Smooth muscle cell (in vitro differentiated cells): ENCODE measurements at regions not wholly inside any gene's neighbourhood (a gene's known extent, or its start where the extent isn't known, plus 50 kb on each side); places are given as distances from the start of the nearest gene placed in this dataset.
"Not testable (repeated sequence)": the region's sequence is repeated elsewhere in the genome, so short reads cannot be mapped to it uniquely, and the experiment has no call there.

Source experiments
- DNase-seq: peaks from one replicate; lab custom pipeline; 2025; ENCODE audit not compliant: unreplicated experiment; lab: John Stamatoyannopoulos, UW
- H2AFZ ChIP-seq: fragments of 200-600 bp; sonication (generic); 2 replicates; pipeline ENCODE4 v1.6.0; 2016; ENCODE audit warnings: antibody characterized with exemption, low read depth, mild to moderate bottlenecking
- H3F3A ChIP-seq: fragments of 200-600 bp; sonication (generic); 2 replicates; pipeline ENCODE4 v1.6.0; 2017; ENCODE audit warnings: antibody characterized with exemption, low read depth
- H3K27ac ChIP-seq: fragments of 200-600 bp; sonication (generic); 2 replicates; pipeline ENCODE4 v1.5.1; 2016; ENCODE audit warnings: low read depth, mild to moderate bottlenecking
- H3K27me3 ChIP-seq: fragments of 200-600 bp; sonication (generic); 2 replicates; pipeline ENCODE4 v1.6.1; 2016; ENCODE audit warnings: low read depth, mild to moderate bottlenecking
- H3K36me3 ChIP-seq: fragments of 200-600 bp; sonication (generic); 2 replicates; pipeline ENCODE4 v1.5.1; 2016; ENCODE audit warnings: low read depth
- H3K4me1 ChIP-seq: fragments of 200-600 bp; sonication (generic); 2 replicates; pipeline ENCODE4 v1.5.1; 2016; ENCODE audit warnings: low read depth
- H3K4me2 ChIP-seq: fragments of 200-600 bp; sonication (generic); 2 replicates; pipeline ENCODE4 v1.6.0; 2016; ENCODE audit warnings: mild to moderate bottlenecking
- H3K4me3 ChIP-seq: fragments of 200-600 bp; sonication (generic); 2 replicates; pipeline ENCODE4 v1.5.1; 2016; ENCODE audit warnings: mild to moderate bottlenecking
- H3K79me2 ChIP-seq: fragments of 200-600 bp; sonication (generic); 2 replicates; pipeline ENCODE4 v1.6.0; 2016; ENCODE audit warnings: low read depth, mild to moderate bottlenecking
- H3K9ac ChIP-seq: fragments of 200-600 bp; sonication (generic); 2 replicates; pipeline ENCODE4 v1.6.0; 2016; ENCODE audit warnings: low read depth
- H3K9me3 ChIP-seq: fragments of 200-600 bp; sonication (generic); replicated peaks from 2 replicates; pipeline ENCODE4 v1.5.1; 2016; ENCODE audit warnings: low read depth
- H4K20me1 ChIP-seq: fragments of 200-600 bp; sonication (generic); 2 replicates; pipeline ENCODE4 v1.6.0; 2016; ENCODE audit warnings: low read depth
- WGBS: methylation state at CpG from one replicate; pipeline ENCODE4 v1.1.7; 2016; ENCODE audit warnings: low lambda C conversion rate; 5-methylcytosine and 5-hydroxymethylcytosine counted together

DNA sequence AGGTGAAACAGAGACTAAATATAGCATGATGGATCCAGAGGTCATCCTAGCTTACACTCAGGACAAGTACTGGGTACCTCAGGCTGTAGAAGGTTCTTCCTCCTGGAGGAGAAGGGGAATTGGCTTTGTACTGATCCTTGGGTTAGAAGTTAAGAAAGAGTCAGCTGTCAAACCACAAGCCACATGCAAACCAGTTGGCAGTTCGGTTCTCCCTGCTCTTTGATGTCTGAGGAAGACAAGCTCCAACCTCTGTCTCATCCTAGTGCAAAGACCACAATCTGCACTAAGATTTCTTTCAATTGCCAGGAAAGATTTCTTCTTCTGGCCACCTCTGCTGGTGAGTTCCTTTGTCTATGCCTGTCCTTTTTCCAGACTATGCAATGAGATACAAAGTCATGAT is 203.8 kb downstream of the ATP6V0E2 start:
- not testable (repeated sequence) for H3K4me2 ChIP-seq

DNA sequence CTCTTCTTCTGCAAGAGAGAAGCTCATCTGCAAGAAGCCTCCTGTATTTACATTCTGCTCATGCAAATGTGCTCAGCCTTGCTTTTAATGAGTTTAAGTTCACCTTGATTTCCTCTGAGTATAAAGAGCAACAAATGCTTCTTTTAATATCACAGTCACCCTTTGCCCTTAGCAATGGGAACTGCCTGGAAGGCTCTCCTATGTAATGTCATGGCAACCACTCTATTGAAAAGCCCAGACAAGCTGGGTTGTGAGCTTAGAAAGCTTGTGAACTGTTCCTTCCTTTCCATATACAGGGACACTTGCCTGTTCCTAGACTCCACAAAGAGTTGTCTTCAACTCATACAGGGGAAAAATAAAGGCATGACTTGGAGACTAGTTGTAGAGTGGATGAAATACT is 208.1 kb downstream of the ATP6V0E2 start:
- H3K4me3 ChIP-seq, H3K4me2 ChIP-seq, H2AFZ ChIP-seq, H3F3A ChIP-seq, H3K4me1 ChIP-seq, H3K27ac ChIP-seq, H3K9me3 ChIP-seq, H3K79me2 ChIP-seq, H4K20me1 ChIP-seq, H3K9ac ChIP-seq, H3K36me3 ChIP-seq, DNase-seq, H3K27me3 ChIP-seq: not testable (repeated sequence)

More for the DNA sequence above, 203.8 kb downstream of the ATP6V0E2 start:
- 83% methylated on average over 1 of the region's 1 CpG for WGBS
- not testable (repeated sequence) for H3K9ac ChIP-seq, H2AFZ ChIP-seq, H3K4me1 ChIP-seq, H3K9me3 ChIP-seq, H3F3A ChIP-seq, H3K4me3 ChIP-seq, DNase-seq, H3K27ac ChIP-seq, H3K36me3 ChIP-seq, H3K79me2 ChIP-seq, H4K20me1 ChIP-seq, H3K27me3 ChIP-seq

DNA sequence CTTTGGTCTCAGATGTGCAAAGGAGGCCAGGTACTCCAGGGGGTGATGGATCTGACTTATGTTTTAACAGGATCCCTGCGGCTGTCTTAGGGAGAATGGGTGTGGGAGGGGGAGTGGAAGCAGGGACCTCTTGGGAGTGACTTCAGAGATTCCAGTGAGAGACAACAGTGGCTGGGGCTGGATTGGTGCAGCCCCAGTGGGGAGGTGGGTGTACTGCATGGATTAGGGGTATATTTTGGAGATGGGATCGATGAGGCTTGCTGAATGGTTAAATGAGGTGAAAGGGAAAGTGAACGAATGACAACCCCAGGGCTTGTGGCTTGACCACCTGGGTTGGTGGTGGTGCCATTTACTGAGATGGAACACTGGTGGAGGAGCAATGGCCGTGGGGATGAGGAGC is 211.0 kb downstream of the ATP6V0E2 start:
- H4K20me1 ChIP-seq, H3K27ac ChIP-seq, H3K36me3 ChIP-seq, H3K27me3 ChIP-seq, H3F3A ChIP-seq, H3K9ac ChIP-seq, H3K4me1 ChIP-seq, H3K4me3 ChIP-seq, DNase-seq, H3K79me2 ChIP-seq, H2AFZ ChIP-seq, H3K9me3 ChIP-seq, H3K4me2 ChIP-seq: not testable (repeated sequence)
- WGBS = 80% methylated on average over 4 of the region's 4 CpGs

DNA sequence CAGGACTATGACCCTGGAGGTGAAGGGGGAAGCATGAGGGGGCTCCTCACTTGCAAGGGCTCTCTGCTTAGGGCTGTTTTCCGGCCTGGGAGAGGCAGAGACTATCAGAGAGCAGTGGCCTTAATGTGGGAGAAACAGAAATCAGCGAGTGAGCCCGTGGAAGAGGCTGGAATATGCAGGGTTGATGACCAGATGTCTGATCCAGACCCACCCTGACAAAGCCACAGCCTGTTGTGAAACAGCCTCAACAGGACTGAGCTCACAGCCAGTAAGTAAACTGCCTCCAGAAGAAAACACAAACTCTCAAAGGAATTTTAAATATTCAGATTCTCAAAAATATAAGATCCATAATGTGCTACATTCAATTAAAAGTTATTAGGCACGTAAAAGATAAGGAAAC is 213.7 kb downstream of the ATP6V0E2 start:
- H3F3A ChIP-seq, H4K20me1 ChIP-seq, DNase-seq, H3K9ac ChIP-seq, H3K9me3 ChIP-seq, H3K79me2 ChIP-seq, H3K27me3 ChIP-seq, H3K27ac ChIP-seq, H3K36me3 ChIP-seq, H3K4me1 ChIP-seq, H2AFZ ChIP-seq: not testable (repeated sequence)
- Histone ChIP-seq H3K4me3 (peak overlapping the region; percentile 12), H3K4me2 (peak overlapping the region; percentile 73)
- WGBS = 45% methylated on average over 4 of the region's 4 CpGs

DNA sequence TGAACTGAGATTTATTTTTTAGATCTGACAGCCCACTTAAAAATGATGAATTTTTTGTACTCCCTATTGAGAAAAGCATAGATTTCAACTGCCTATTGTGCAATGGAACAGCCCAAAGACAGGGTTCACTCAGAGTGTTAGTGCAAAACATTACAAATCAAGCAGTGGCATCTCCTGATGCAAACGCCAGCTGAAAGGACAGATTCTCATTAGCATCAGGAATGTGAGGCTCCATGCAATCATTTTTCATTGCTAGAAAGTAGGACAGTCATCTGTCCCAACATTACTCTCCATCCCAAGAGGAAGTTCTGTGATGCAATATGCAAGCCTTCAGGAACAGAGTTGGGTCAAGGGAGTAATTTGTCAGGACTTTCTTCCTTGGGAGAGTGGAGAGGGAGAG is 215.4 kb downstream of the ATP6V0E2 start:
- H3K27ac ChIP-seq, H3K9ac ChIP-seq, H3K4me1 ChIP-seq, H4K20me1 ChIP-seq, H3K4me3 ChIP-seq, H3K27me3 ChIP-seq, H3F3A ChIP-seq, H3K36me3 ChIP-seq, DNase-seq, H3K4me2 ChIP-seq, H3K79me2 ChIP-seq, H2AFZ ChIP-seq, H3K9me3 ChIP-seq: not testable (repeated sequence)
- WGBS = 79% methylated on average over 1 of the region's 1 CpG

DNA sequence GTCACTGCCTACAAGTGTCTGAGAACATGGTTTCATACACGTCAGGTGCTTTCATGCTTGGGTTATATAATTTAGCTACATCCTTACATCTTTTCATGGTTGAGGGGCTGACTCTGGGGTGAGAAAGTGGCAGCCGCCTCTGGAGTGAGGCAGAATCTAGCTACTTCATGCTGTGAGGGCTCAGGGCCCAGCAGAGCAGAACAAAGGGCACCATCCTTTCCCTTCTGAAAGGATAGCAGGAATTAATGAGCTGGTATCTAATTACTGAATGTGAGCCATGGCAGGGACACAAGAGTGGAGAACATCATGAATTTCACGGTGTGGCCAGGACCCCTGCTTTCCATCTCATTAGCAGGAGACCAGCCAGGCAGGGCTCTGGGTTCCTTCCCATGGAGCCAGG is 217.0 kb downstream of the ATP6V0E2 start:
- not testable (repeated sequence) for H3K36me3 ChIP-seq, H3K4me1 ChIP-seq, H3K9ac ChIP-seq, H3K9me3 ChIP-seq, H3K4me3 ChIP-seq, H3K27me3 ChIP-seq, H3K79me2 ChIP-seq, DNase-seq, H3K4me2 ChIP-seq, H3K27ac ChIP-seq, H2AFZ ChIP-seq, H4K20me1 ChIP-seq, H3F3A ChIP-seq
- WGBS = 72% methylated on average over 3 of the region's 3 CpGs

DNA sequence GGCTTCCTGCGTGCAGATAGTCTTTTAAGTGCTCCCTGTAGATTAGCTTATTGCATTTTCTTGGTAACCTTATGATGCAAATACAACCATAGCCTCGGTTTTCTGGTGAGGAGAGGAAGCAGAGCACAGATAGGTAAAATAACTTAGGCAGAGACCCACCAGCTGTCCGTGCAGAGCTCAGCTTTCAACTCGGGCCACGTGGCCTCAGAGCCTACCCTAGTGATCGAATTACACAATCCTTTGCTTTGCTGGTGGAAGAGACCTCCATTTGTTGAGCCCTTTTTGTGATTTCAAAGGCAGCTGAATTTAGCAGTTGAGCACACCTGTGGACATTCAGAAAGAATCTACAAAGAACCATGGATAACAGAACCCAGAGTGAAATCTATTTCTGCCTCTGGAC is 220.1 kb downstream of the ATP6V0E2 start:
- not testable (repeated sequence) for H3K9me3 ChIP-seq, H3K27ac ChIP-seq, H3K4me3 ChIP-seq, H3K4me1 ChIP-seq, H3K27me3 ChIP-seq, DNase-seq, H3K79me2 ChIP-seq, H3F3A ChIP-seq, H3K36me3 ChIP-seq, H3K9ac ChIP-seq, H4K20me1 ChIP-seq, H3K4me2 ChIP-seq, H2AFZ ChIP-seq
- 46% methylated on average over 6 of the region's 6 CpGs for WGBS

DNA sequence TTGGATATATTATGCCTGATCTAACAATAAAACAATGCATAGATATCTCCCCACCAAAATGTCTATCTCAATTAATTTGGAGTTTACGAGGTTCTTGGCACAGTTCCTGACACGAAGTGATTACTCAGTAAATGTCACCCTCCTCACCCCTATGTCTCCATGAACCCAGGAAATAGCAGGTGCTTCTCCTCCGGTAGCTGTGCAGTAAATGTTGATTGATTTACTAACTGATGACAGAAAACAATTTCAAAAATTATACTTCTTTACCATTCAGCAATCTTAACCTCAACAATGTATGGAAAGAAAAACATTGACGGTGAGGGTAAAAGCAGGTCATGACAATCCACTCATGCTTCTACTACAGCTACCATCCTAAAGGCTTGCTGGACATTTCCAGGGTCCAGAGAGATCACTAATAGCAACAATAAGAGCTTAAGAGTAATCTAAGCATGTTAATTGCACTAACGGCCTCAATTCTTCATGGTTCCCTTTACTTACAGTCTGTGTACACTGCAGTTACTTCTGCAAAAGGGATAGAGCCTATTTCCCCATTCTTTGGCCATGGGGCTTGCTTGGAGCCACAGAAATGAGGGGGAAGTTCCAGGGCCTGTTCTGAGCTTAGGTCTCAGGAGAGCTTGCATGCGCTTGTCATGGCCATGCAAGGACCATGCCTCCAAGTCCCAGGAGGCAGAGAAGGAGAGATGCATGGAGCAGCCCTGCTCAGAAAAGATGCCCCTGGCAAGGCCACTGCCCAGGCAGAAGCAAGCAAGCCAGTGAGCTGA is 222.6 kb downstream of the ATP6V0E2 start:
- not testable (repeated sequence) for H3K9me3 ChIP-seq, H3K4me2 ChIP-seq, H3K36me3 ChIP-seq, H3K9ac ChIP-seq, H2AFZ ChIP-seq, DNase-seq, H3K27ac ChIP-seq, H4K20me1 ChIP-seq, H3K4me1 ChIP-seq, H3F3A ChIP-seq, H3K4me3 ChIP-seq, H3K79me2 ChIP-seq, H3K27me3 ChIP-seq
- 83% methylated on average over 6 of the region's 6 CpGs for WGBS

DNA sequence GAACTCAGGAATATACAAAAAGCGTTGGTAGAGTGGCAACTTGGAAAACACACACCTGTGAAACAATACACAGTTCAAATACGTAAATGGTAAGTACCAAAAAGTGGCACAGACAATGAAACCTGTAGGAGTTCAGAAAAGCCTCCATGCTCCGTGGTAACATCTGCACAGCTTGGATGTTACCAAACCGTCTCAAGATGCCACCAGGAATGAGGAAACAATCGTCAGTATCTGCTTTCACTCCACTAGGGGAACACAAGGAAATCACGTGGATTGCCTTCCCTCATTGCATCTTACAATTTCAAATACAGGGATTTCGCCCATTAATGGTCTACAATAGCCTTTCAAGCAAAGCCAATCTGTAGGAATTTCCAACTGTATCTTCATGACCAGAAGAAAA is 224.6 kb upstream of the LRRC61 start:
- H3K4me2 ChIP-seq, H2AFZ ChIP-seq, H3K27ac ChIP-seq, H3F3A ChIP-seq, H3K79me2 ChIP-seq, H3K27me3 ChIP-seq, DNase-seq, H3K9ac ChIP-seq, H4K20me1 ChIP-seq, H3K36me3 ChIP-seq, H3K4me3 ChIP-seq, H3K4me1 ChIP-seq, H3K9me3 ChIP-seq: not testable (repeated sequence)
- 77% methylated on average over 7 of the region's 7 CpGs for WGBS
